Mesenchymal stem cell (in vitro differentiated cells and primary cell): ENCODE measurements at regions not wholly inside any gene's neighbourhood (a gene's known extent, or its start where the extent isn't known, plus 50 kb on each side); places are given as distances from the start of the nearest gene placed in this dataset.
"Not testable (repeated sequence)": the region's sequence is repeated elsewhere in the genome, so short reads cannot be mapped to it uniquely, and the experiment has no call there.

Experiments used
- DNase-seq: peaks from one replicate; pipeline ENCODE4 v3.0.0-alpha.2; 2013
- H2AFZ ChIP-seq: one replicate; pipeline ENCODE4 v1.6.1; 2013; ENCODE audit warnings: low read depth, mild to moderate bottlenecking, control low read depth, inconsistent platforms, low read length, moderate library complexity
- H2AK5ac ChIP-seq: 2 replicates; pipeline ENCODE4 v1.6.1; 2013; ENCODE audit warnings: low read length, moderate library complexity, mild to moderate bottlenecking, inconsistent platforms; ENCODE audit not compliant: severe bottlenecking
- H2BK120ac ChIP-seq: one replicate; pipeline ENCODE4 v1.6.1; 2013; ENCODE audit warnings: low read depth, mild to moderate bottlenecking, inconsistent platforms, low read length, moderate library complexity
- H2BK12ac ChIP-seq, 2 experiments: one replicate each; pipeline ENCODE4 v1.6.1; 2013; ENCODE audit warnings: inconsistent platforms in 2 of 2, low read length in 2 of 2, mild to moderate bottlenecking in 2 of 2, moderate library complexity in 2 of 2, control low read depth in 1 of 2
- H2BK15ac ChIP-seq: one replicate; pipeline ENCODE4 v1.6.1; 2013; ENCODE audit warnings: mild to moderate bottlenecking, low read depth, inconsistent platforms; ENCODE audit not compliant: poor library complexity, severe bottlenecking
- H2BK5ac ChIP-seq: 2 replicates; pipeline ENCODE4 v1.6.1; 2013; ENCODE audit warnings: low read depth, mild to moderate bottlenecking, low read length, control low read depth, inconsistent platforms; ENCODE audit not compliant: poor library complexity, severe bottlenecking
- H3K14ac ChIP-seq, 2 experiments: one replicate each; pipeline ENCODE4 v1.6.1; 2013; ENCODE audit warnings: inconsistent platforms in 2 of 2, low read length in 2 of 2, control low read depth in 1 of 2, mild to moderate bottlenecking in 1 of 2, moderate library complexity in 1 of 2
- H3K18ac ChIP-seq, 2 experiments: one replicate each; pipeline ENCODE4 v1.6.1; 2013; ENCODE audit warnings: inconsistent platforms in 2 of 2, low read length in 2 of 2, control low read depth in 1 of 2, low read depth in 1 of 2, mild to moderate bottlenecking in 1 of 2
- H3K23ac ChIP-seq, 2 experiments: one replicate each; pipeline ENCODE4 v1.6.1; 2013; ENCODE audit warnings: inconsistent platforms in 2 of 2, low read length in 2 of 2, mild to moderate bottlenecking in 2 of 2, moderate library complexity in 2 of 2, control low read depth in 1 of 2
- H3K27ac ChIP-seq: 2 replicates; pipeline ENCODE4 v1.5.1; 2013; ENCODE audit warnings: mild to moderate bottlenecking, moderate library complexity, low read length, control low read depth, inconsistent platforms; ENCODE audit not compliant: poor library complexity, severe bottlenecking
- H3K27me3 ChIP-seq, 2 experiments: 2 replicates each; pipeline versions ENCODE4 v1.6.1 to v1.7.0; 2013; ENCODE audit warnings: low read length in 2 of 2, mild to moderate bottlenecking in 2 of 2, moderate library complexity in 2 of 2, control low read depth in 1 of 2, inconsistent platforms in 1 of 2; ENCODE audit not compliant: control insufficient read depth in 1 of 2, insufficient read depth in 1 of 2
- H3K36me3 ChIP-seq, 2 experiments: 2 replicates each; pipeline versions ENCODE4 v1.6.1 to v1.7.0; 2013; ENCODE audit warnings: low read length in 2 of 2, control low read depth in 1 of 2, inconsistent platforms in 1 of 2, low read depth in 1 of 2, mild to moderate bottlenecking in 1 of 2; ENCODE audit not compliant: insufficient read depth in 2 of 2, control insufficient read depth in 1 of 2
- H3K4ac ChIP-seq, 2 experiments: one replicate each; pipeline ENCODE4 v1.6.1; 2013; ENCODE audit warnings: inconsistent platforms in 2 of 2, low read length in 2 of 2, mild to moderate bottlenecking in 2 of 2, moderate library complexity in 2 of 2, control low read depth in 1 of 2, low read depth in 1 of 2
- H3K4me1 ChIP-seq: 2 replicates; pipeline ENCODE4 v1.6.1; 2013; ENCODE audit warnings: low read depth, low read length, control low read depth; ENCODE audit not compliant: control insufficient read depth, insufficient read depth
- H3K4me2 ChIP-seq: 2 replicates; pipeline ENCODE4 v1.6.1; 2013; ENCODE audit warnings: low read length, mild to moderate bottlenecking, inconsistent platforms; ENCODE audit not compliant: poor library complexity, severe bottlenecking
- H3K4me3 ChIP-seq, 2 experiments: 2 replicates each; pipeline versions ENCODE4 v1.5.1 to v1.7.0; 2013; ENCODE audit warnings: low read length in 2 of 2, mild to moderate bottlenecking in 2 of 2, control low read depth in 1 of 2, low read depth in 1 of 2; ENCODE audit not compliant: insufficient read depth in 1 of 2
- H3K79me1 ChIP-seq: replicated peaks from 2 replicates; pipeline ENCODE4 v1.6.1; 2013; ENCODE audit warnings: mild to moderate bottlenecking, control low read depth, low read length, inconsistent platforms; ENCODE audit not compliant: poor library complexity, severe bottlenecking
- H3K9ac ChIP-seq: 2 replicates; pipeline ENCODE4 v1.7.0; 2013; ENCODE audit warnings: mild to moderate bottlenecking, low read length, moderate library complexity
- H3K9me3 ChIP-seq: 2 replicates; pipeline ENCODE4 v1.7.0; 2013; ENCODE audit warnings: mild to moderate bottlenecking, low read length; ENCODE audit not compliant: control insufficient read depth
- H4K8ac ChIP-seq: one replicate; pipeline ENCODE4 v1.6.1; 2013; ENCODE audit warnings: inconsistent platforms, mild to moderate bottlenecking, low read length, moderate library complexity
- H4K91ac ChIP-seq: one replicate; pipeline ENCODE4 v1.6.1; 2013; ENCODE audit warnings: mild to moderate bottlenecking, low read length, inconsistent platforms
- WGBS: methylation state at CpG from one replicate; pipeline ENCODE4 v1.1.7; 2013; ENCODE audit warnings: mixed read lengths; 5-methylcytosine and 5-hydroxymethylcytosine counted together

GRCh38 chr11:115967203-115967602 lies 463.0 kb upstream of the CADM1 start:
- H3K4me2 ChIP-seq: peak overlapping the region; percentile 39
- H3K4ac ChIP-seq, H4K8ac ChIP-seq, DNase-seq, H2BK12ac ChIP-seq, H3K14ac ChIP-seq, H3K18ac ChIP-seq, H2AK5ac ChIP-seq, H2BK5ac ChIP-seq, H3K23ac ChIP-seq, H2AFZ ChIP-seq, H3K9ac ChIP-seq, H4K91ac ChIP-seq, H3K27ac ChIP-seq, H3K79me1 ChIP-seq, H3K9me3 ChIP-seq, H2BK15ac ChIP-seq, H2BK120ac ChIP-seq, H3K4me3 ChIP-seq, H3K36me3 ChIP-seq: not testable (repeated sequence)
- 4% methylated on average over 9 of the region's 9 CpGs for WGBS
- H3K27me3 ChIP-seq: peaks cover 0 to 13% of the 10 kb centered on the region in 2 experiments
- H3K4me1 ChIP-seq: peaks cover 15% of the 10 kb centered on the region

- Histone ChIP-seq H3K4me2 (no peak overlapping the region), H3K27me3 (peaks cover 0 to 25% of the 10 kb centered on the region in 2 experiments), H3K4me3 (no peak overlapping the region), H3K27ac (no peak overlapping the region), H3K23ac (no peak overlapping the region), H3K36me3 (no peaks in the 10 kb centered on the region), H3K4ac (no peak overlapping the region), H3K4me1 (peaks cover 19% of the 10 kb centered on the region), H2BK120ac (no peak overlapping the region), H2BK15ac (no peak overlapping the region), H2AFZ (no peak overlapping the region), H4K8ac (peak overlapping the region; percentile 8), H2BK5ac (no peak overlapping the region), H4K91ac (peak overlapping the region; percentile 39), H3K14ac (no peak overlapping the region), H3K9me3 (no peaks in the 10 kb centered on the region), H3K18ac (no peak overlapping the region), H2BK12ac (no peak overlapping the region), H3K79me1 (no peaks in the 10 kb centered on the region), H2AK5ac (peak overlapping the region; percentile 74), H3K9ac (no peak overlapping the region)
- peak; percentile 50 for DNase-seq
- 69% methylated on average over 13 of the region's 13 CpGs for WGBS
Measured at GRCh38 chr11:115965767-115966504, 461.7 kb upstream of the CADM1 start.

GRCh38 chr11:115964091-115964490 lies 459.9 kb upstream of the CADM1 start:
- no peak overlapping the region for H3K14ac ChIP-seq
- H3K9me3 ChIP-seq: no peaks in the 10 kb centered on the region
- H3K4ac ChIP-seq: no peak overlapping the region
- no peak overlapping the region for H4K91ac ChIP-seq
- H3K27me3 ChIP-seq: peaks cover 0 to 35% of the 10 kb centered on the region in 2 experiments
- H3K4me3 ChIP-seq: no peak overlapping the region
- no peak overlapping the region for H3K9ac ChIP-seq
- no peak overlapping the region for H3K18ac ChIP-seq
- H3K27ac ChIP-seq: no peak overlapping the region
- 67% methylated on average over 2 of the region's 2 CpGs for WGBS
- no peak overlapping the region for H2AFZ ChIP-seq
- H3K4me1 ChIP-seq: peaks cover 19% of the 10 kb centered on the region
- H3K4me2 ChIP-seq: no peak overlapping the region
- H2BK120ac ChIP-seq: no peak overlapping the region
- H3K79me1 ChIP-seq: no peaks in the 10 kb centered on the region
- no peak overlapping the region for H2BK5ac ChIP-seq
- H3K23ac ChIP-seq: no peak overlapping the region
- H4K8ac ChIP-seq: no peak overlapping the region
- no peak overlapping the region for H2BK15ac ChIP-seq
- no peaks in the 10 kb centered on the region for H3K36me3 ChIP-seq
- no peak overlapping the region for H2AK5ac ChIP-seq
- H2BK12ac ChIP-seq: no peak overlapping the region
- peak; percentile 12 for DNase-seq

- no peak overlapping the region for H3K9ac ChIP-seq
- H3K27ac ChIP-seq: no peak overlapping the region
- no peak overlapping the region for H4K8ac ChIP-seq
- no peak overlapping the region for H3K4ac ChIP-seq
- no peak for DNase-seq
- no peak overlapping the region for H2BK120ac ChIP-seq
- H4K91ac ChIP-seq: no peak overlapping the region
- H2BK15ac ChIP-seq: no peak overlapping the region
- no peak overlapping the region for H2BK5ac ChIP-seq
- no peaks in the 10 kb centered on the region for H3K9me3 ChIP-seq
- H3K4me2 ChIP-seq: no peak overlapping the region
- no peak overlapping the region for H3K14ac ChIP-seq
- H2AFZ ChIP-seq: no peak overlapping the region
- 55% methylated on average over 5 of the region's 6 CpGs for WGBS
- peaks cover 23% of the 10 kb centered on the region for H3K4me1 ChIP-seq
- no peak overlapping the region for H2BK12ac ChIP-seq
- H3K18ac ChIP-seq: no peak overlapping the region
- H3K27me3 ChIP-seq: peaks cover 0 to 36% of the 10 kb centered on the region in 2 experiments
- no peak overlapping the region for H3K23ac ChIP-seq
- no peaks in the 10 kb centered on the region for H3K36me3 ChIP-seq
- H2AK5ac ChIP-seq: no peak overlapping the region
- H3K79me1 ChIP-seq: no peaks in the 10 kb centered on the region
- H3K4me3 ChIP-seq: no peak overlapping the region
Measured at GRCh38 chr11:115963156-115963555, 458.9 kb upstream of the CADM1 start.
